ENCODE measurements at regions not wholly inside any gene's neighbourhood (a gene's known extent, or its start where the extent isn't known, plus 50 kb on each side); places are given as distances from the start of the nearest gene placed in this dataset.

- H3K4me3 Mint-ChIP-seq (ENCODE audit: unreplicated experiment) = no peak overlapping the region
- H3K27ac Mint-ChIP-seq (ENCODE audit: unreplicated experiment) = no peak overlapping the region
- peaks cover 3% of the 10 kb centered on the region for H3K27me3 Mint-ChIP-seq (ENCODE audit: unreplicated experiment)
- TF ChIP-seq CTCF (IDR thresholded peaks at IDR 0.05; ENCODE audit: partially characterized antibody, unreplicated experiment) = no peak
- DNase-seq = no peak
- H3K36me3 Mint-ChIP-seq (ENCODE audit: unreplicated experiment) = peaks cover 19% of the 10 kb centered on the region
- no peaks in the 10 kb centered on the region for H3K4me1 Mint-ChIP-seq (ENCODE audit: low read depth, unreplicated experiment)
- H3K9me3 Mint-ChIP-seq (ENCODE audit: unreplicated experiment) = peaks cover 1% of the 10 kb centered on the region
These were observed 820.5 kb downstream of the MCTP2 start for GRCh38 chr15:95051861-95052260.

DNA sequence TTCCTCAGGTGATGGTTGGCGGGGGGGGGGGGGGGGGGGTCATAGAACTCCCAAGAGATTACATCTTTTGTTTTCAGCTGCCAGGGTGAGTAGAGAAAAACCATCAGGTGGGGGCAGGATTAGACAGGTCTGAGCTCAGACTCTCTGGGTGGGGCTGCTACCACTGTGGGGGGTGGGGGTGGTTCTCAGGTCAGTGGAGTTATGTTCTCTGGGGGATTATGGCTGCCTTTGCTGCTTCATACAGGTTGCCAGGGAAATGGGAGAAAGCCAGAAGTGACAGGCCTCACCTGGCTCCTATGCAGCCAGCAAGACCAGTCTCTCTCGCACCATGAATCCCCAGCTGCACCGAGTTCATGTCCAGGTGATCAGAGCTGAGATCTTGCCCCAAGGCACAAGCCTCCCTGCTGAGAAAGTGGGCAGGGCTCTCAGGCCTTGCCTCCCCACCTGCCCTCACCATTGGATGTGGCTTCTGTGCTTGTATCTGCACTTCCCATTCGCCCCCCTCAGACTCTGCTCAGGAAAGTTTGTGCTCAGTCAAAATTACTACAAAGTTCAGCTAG lies 828.1 kb downstream of the MCTP2 start:
- DNase-seq = no peak
- no peak overlapping the region for H3K4me3 Mint-ChIP-seq (ENCODE audit: unreplicated experiment)
- H3K4me1 Mint-ChIP-seq (ENCODE audit: low read depth, unreplicated experiment) = no peaks in the 10 kb centered on the region
- H3K36me3 Mint-ChIP-seq (ENCODE audit: unreplicated experiment) = peaks cover 15% of the 10 kb centered on the region
- peaks cover 6% of the 10 kb centered on the region for H3K9me3 Mint-ChIP-seq (ENCODE audit: unreplicated experiment)
- no peak for TF ChIP-seq CTCF (IDR thresholded peaks at IDR 0.05; ENCODE audit: partially characterized antibody, unreplicated experiment)
- H3K27ac Mint-ChIP-seq (ENCODE audit: unreplicated experiment) = no peak overlapping the region
- H3K27me3 Mint-ChIP-seq (ENCODE audit: unreplicated experiment) = peaks cover 3% of the 10 kb centered on the region

DNA sequence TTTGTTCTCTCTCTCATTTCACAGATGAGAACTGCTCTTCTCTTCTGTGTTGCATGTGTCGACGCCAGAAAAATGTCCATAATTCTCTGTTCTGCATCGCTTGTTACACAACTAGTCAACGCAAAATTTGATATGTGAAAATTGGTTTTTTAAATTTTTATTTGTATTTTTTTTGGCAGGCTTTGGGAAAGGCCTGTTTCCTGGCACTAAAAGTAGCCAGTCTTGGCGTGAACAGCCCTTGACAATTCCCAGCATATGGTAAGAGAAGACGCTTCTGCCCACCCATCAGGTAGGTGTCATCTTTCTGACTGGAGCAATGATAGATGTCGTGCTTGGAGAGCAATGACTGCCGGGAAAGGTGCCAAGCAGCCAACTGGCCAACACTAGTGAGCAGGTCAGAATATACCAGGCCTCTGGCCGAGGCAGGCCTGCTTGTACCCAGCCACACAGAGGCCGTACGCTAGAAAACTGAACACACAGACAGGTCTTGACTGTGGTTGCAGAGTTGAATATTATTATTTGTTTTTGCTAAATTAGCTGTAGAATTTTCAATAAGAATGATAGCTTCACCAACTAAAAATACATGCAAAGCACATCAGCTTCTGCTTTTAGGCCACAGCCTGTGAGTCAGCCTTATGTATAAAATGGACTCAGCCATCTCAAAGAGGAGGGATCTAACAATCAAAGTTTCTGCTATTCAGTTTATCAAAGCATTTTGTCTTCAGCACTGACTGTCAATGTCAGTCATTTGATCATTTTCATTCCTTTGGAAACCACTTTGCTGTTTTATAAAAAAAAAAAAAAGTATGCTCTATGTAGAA lies 837.5 kb downstream of the MCTP2 start:
- DNase-seq = no peak
- Mint-ChIP-seq H3K27me3 (ENCODE audit: unreplicated experiment) (peaks cover 3% of the 10 kb centered on the region), H3K27ac (ENCODE audit: unreplicated experiment) (no peak overlapping the region), H3K4me3 (ENCODE audit: unreplicated experiment) (no peak overlapping the region), H3K4me1 (ENCODE audit: low read depth, unreplicated experiment) (no peaks in the 10 kb centered on the region), H3K9me3 (ENCODE audit: unreplicated experiment) (peaks cover 1% of the 10 kb centered on the region), H3K36me3 (ENCODE audit: unreplicated experiment) (peaks cover 16% of the 10 kb centered on the region)
- no peak for TF ChIP-seq CTCF (IDR thresholded peaks at IDR 0.05; ENCODE audit: partially characterized antibody, unreplicated experiment)

GRCh38 chr15:95075792-95076677 lies 844.7 kb downstream of the MCTP2 start:
- Mint-ChIP-seq H3K4me3 (ENCODE audit: unreplicated experiment) (no peak overlapping the region), H3K27ac (ENCODE audit: unreplicated experiment) (peak overlapping the region; percentile 77), H3K4me1 (ENCODE audit: low read depth, unreplicated experiment) (peaks cover 5% of the 10 kb centered on the region), H3K9me3 (ENCODE audit: unreplicated experiment) (no peaks in the 10 kb centered on the region), H3K27me3 (ENCODE audit: unreplicated experiment) (no peaks in the 10 kb centered on the region), H3K36me3 (ENCODE audit: unreplicated experiment) (no peaks in the 10 kb centered on the region)
- DNase-seq = no peak
- TF ChIP-seq CTCF (IDR thresholded peaks at IDR 0.05; ENCODE audit: partially characterized antibody, unreplicated experiment) = no peak

All from glutamatergic neuron (in vitro differentiated cells).